T-helper 2 cell treated with Interferon-gamma antibody and Interleukin-4, amounts not matched to agents 100 ng/mL and 5 ng/mL, for 36 hours (primary cell): ENCODE measurements at regions not wholly inside any gene's neighbourhood (a gene's known extent, or its start where the extent isn't known, plus 50 kb on each side); places are given as distances from the start of the nearest gene placed in this dataset.
"Not testable (repeated sequence)": the region's sequence is repeated elsewhere in the genome, so short reads cannot be mapped to it uniquely, and the experiment has no call there.

Source experiments
- intact Hi-C: fragments of 100-400 bp; cut with micrococcal nuclease; formaldehyde crosslinking; loops from one replicate; pipeline ENCODE4 v1.15.1; 2023

DNA sequence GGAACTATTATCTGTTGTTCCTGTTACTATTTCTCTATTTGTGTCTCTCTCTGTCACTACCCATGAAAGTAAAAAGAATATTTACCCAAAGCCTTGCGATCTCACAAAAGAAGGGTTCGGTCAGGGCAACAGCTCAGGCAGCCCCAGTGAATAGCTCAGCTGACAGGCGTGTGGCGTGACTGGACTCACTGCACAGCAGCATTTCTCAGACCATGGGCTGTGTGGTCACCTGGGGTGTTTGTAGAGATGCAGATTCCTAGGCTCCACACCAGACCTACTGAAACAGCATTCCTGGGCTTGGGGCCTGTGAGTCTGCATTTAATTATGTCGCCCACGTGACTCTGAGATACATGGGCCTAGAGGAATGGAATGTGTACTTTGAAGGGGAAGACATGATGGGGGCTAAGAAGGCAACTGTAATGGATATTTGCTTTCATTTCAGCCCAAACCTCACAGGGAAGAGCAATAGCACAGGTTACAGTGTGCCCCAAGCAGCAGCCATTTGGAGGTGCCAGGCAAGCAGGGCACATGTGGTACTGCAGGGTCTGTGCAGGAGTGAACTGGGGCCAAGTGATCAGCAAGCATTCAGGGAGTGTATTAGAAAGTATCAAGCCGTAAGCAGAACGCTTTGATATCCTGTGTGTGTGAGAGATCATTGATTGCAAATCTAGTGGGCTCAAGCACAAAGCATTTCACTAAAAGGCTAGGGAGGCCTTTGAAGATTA lies 90.4 kb upstream of the RBMS1 start:
- intact Hi-C loops: no loop called here

DNA sequence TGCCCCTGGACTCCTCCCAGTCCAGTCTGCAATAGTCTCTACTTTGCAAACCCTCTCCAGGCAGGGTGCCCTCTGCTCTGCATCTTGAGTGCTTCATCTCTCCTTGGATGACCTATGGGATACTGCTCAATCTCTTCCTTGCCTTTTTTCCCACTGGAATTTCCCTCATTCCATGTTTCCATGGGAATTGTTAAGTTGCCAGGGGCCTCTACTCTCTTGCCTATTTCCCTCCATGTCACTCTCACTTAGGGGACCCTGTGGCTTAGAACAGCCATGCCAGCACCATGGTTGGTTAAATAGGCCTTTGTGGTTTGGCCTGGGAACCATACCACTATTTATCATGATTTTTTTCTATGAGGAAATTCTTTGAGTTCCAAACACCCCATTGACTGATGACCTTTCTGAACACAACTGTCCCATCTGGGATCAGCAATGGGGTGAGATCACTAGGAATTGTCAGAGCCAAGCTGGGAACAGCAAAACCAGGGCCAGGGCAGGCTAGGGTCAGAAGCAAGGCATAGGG lies 91.4 kb upstream of the RBMS1 start:
- intact Hi-C loops: no loop called here

DNA sequence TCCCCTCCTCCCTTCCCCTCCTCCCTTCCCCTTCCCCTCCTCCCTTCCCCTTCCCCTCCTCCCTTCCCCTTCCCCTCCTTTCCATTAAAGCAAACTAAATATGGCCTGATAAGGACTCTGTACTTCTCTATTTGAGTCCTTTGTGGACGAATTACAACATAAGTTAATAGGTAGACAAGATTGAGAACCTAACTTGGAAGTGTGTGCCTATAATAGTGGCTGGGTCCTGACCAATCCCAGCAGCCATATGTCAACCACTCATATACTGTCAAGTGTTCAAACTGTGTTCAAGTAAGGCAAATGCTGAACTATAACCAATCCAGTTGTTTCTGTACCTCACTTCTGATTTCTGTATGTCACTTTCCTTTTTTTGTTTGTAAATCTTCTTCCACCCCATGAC lies 97.1 kb upstream of the RBMS1 start:
- intact Hi-C loops: no loop called here

- intact Hi-C loops: no loop called here
Measured at GRCh38 chr2:160592401-160592800, 98.8 kb upstream of the RBMS1 start.

DNA sequence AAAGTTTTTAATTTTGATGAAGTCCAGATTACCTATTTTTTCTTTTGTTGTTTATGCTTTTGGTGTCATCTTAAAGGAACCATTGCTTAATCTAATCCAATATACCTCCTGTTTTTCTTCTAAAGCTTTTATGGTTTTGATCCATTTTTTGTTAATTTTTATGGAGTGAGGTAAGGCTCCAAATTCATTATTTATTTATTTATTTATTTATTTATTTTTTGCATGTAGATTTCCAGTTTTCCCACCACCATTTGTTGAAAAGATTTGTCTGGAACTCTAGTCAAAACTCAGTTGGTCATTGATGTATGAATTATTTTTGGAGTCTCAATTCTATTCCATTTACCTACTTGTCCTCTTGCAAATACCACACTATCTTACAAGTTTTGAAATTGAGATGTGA lies 99.4 kb upstream of the RBMS1 start:
- intact Hi-C loops: no loop called here

DNA sequence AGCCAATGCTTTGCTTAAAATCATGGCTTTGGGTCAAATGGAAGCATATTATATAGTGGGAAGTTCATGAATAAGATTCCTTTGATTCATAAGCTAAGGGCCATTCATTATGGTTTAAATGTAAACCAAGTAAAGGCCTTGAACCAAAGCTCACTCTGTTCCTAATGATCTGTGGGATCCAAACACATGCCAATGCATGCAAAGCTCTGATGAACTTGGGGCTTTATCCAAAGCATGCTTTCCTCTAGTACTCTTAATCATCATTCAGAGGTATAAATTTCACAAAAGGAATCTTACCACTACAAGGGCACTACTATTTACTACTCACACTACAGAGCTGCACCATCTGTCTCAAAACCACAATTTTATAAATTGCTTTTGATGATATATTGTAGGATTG lies 102.8 kb upstream of the RBMS1 start:
- intact Hi-C loops: no loop called here

GRCh38 chr2:160600437-160600836 lies 106.8 kb upstream of the RBMS1 start:
- intact Hi-C loops: not testable (repeated sequence)

GRCh38 chr2:160602073-160602472 lies 108.5 kb upstream of the RBMS1 start:
- intact Hi-C loops: no loop called here

- intact Hi-C loops: no loop called here
Measured at GRCh38 chr2:160603771-160604510, 110.3 kb upstream of the RBMS1 start.

- intact Hi-C loops: no loop called here
Measured at GRCh38 chr2:160606341-160606740, 112.7 kb upstream of the RBMS1 start.

DNA sequence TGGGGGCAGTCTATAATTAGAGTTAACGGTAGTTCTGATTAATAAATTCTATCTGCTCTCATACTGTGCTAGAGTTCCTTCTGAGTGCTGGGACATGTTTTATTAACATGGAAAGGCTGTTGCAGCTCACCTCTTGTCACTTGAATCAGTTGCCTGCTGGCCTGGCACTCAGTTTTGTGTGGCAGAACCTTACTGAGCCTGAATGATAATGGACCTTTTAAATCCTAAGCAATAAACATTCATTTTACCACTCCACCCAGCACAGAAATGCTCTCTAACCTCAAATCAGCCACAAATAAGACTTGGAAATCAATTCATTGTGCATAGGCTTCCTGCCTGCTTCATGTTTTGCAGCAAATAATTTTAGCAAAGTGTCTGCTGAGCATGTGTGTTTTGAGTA lies 115.0 kb upstream of the RBMS1 start:
- intact Hi-C loops: no loop called here

DNA sequence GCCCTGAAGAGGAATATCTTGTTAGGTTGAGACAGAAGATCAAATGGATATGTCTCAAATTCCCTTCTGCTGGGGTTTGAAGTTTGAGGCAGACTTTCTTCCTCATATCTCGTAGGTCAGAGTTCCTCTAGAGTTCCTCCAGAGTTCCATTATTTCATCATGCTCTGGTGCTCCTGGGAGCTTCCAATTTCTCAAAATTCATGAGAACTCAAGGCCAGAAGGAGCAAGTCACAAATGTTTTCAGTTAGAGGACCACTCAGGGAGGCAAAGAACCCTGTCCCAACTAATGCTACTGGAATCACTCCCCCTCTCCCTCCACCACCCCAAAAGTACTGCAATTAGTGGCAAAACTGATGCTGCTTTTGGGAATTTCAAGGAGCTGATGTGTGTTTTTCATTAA lies 115.7 kb upstream of the RBMS1 start:
- intact Hi-C loops: no loop called here

DNA sequence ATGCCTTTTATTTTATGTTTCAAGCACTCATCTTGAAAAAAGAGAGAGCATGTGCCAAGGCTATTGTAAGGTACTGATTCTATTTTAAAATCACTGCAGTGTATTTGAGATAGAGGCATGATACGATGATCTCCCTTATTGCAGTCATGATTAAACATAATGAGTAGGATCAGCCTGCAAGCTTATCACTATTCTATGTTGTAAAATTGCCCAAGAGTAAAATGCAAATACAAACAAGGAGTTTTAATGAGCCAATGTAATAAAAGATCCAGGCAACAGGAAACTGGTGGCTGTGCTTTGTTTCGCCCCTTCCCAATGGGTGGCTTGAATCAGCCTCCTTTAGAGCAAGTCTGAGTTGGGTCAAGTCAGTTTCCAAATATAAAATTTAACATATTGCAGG lies 116.4 kb upstream of the RBMS1 start:
- intact Hi-C loops: no loop called here

DNA sequence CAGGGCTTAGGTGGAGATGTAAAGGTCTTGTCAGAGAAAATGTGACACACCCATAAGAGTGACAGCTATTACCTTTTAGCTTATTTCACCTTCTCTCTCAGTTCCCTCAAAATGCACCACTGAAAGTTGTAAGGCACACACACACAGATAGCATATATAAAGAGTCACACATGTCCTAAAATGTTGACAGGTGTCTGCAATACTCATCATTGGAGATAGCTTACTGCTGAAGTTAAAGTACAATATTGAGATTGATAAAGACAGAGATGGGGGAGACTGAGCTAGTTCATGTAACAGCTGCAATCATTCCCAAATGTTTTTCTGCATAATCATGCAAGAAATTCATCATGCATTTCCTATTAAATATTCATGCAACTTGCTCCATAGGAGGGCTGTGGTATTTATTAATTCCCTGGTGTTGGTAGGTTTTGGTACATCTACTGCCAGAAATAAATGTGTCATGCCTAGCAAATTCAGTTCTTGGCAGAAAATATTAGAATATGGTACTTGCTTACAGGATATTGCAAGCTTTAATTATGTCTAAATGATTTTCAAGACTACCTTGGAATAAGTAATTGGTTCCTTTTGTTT lies 118.8 kb upstream of the RBMS1 start:
- intact Hi-C loops: no loop called here

DNA sequence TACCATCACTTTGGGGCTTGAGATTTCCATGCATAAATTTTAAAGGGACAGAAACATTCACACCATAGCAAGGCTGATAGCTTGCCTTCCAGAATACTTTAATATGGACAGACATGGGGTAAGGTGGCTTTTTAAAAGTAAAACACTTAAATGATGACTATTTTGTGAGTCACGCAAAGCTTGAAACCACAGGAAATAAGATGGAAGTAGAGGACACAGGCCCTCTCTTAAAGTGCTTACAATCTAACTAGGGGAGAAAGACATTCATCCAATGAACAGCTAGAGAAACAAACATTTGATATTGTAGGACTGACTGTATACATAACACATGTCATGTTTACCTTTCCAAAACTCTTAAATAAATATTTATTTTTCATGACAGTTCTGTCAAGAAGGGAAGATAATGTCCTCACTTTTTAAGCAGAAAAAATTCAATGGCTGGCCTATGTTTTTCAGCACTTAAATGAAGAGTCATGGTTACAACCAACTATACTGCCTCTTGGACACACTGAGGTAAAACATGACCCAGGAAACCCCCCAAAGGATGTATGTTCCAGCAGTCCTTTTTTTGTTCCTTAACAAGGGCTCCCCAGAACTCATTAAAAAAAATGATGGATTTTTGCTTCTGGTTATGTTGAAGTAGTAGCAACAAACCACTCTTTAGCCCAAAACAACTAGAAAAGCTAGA lies 120.0 kb upstream of the RBMS1 start:
- intact Hi-C loops: no loop called here

DNA sequence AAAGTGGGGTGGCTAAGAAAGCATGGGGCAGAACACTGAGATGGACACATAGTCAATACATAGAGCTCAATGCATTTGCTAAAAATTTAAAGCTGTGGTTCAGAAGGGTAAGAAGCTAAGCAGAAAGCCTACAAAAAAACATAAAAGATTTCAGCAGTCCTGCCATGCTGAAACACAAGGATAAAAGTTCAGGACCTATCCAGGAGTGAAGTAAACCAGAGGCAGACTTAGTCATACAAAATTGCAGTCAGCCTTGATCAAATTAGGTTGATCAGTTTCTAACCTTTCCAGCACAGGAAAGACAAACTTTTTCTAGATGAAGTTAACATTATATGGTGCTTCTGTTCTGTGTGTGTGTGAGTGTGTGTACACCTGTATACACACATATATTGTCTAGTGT lies 120.8 kb upstream of the RBMS1 start:
- intact Hi-C loops: no loop called here

GRCh38 chr2:160615706-160616105 lies 122.1 kb upstream of the RBMS1 start:
- intact Hi-C loops: no loop called here

DNA sequence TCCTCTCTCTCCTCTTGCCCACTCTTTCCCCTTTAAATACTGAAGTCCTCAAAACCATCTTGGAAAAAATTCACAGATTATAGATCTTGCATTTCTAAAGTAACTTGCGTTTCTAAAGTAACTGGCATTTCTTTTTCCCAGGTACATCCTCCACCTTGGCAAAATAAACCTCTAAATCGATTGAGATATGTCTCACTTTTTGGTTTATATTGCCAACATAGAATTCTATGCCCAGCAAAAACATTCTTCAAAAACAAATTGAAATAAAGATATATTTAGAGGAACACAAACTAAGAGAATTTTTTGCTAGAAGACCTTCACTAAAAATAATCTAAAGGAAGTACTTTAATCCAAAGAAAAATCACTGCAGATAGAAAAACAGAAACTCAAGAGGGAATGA lies 122.5 kb upstream of the RBMS1 start:
- intact Hi-C loops: no loop called here

GRCh38 chr2:160621748-160622147 lies 128.1 kb upstream of the RBMS1 start:
- intact Hi-C loops: no loop called here

- intact Hi-C loops: not testable (repeated sequence)
Measured at GRCh38 chr2:160628020-160628637, 134.5 kb upstream of the RBMS1 start.

DNA sequence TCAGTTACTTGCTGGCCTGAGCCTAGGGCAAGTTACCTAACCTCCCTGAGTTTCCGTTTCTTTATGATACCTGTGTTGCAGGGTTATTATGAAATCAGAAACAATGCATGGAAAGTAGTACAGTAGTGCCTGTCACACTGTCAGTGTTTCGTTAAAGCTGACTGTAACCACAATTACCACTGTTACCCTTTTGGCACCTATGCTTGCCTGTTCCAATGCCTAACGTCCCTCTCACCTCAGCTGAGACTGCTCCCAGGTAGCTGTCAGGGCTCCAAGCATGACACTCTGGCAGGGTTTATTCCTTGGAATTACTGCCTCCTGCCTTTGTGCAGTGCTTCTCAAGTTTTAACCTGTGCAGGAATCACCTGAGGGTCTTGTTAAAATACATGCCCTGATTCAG lies 135.2 kb upstream of the RBMS1 start:
- intact Hi-C loops: no loop called here
